ENCODE measurements at regions not wholly inside any gene's neighbourhood (a gene's known extent, or its start where the extent isn't known, plus 50 kb on each side); places are given as distances from the start of the nearest gene placed in this dataset.
"Not testable (repeated sequence)": the region's sequence is repeated elsewhere in the genome, so short reads cannot be mapped to it uniquely, and the experiment has no call there.

DNA sequence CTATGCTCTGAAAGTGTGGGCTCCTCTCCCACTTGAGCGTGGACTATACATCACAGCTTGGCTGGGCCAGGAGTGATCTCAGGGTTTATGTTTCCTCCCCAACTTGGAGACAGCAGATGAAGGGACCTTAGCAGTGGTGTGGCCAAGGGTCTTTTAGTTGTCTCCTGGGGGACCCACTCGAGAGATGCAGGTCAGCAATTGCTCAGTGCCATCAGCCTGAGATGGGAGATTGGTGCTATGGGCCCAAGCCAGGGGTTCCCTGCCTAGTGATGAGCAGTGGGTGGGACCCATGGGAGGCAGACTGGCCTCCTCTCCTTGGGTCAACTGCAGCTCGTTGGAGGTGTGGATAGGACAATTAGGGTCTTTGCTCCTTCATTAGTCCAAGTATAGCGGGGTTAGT lies 510.5 kb upstream of the FSHR start:
- no peak for FAIRE-seq

DNA sequence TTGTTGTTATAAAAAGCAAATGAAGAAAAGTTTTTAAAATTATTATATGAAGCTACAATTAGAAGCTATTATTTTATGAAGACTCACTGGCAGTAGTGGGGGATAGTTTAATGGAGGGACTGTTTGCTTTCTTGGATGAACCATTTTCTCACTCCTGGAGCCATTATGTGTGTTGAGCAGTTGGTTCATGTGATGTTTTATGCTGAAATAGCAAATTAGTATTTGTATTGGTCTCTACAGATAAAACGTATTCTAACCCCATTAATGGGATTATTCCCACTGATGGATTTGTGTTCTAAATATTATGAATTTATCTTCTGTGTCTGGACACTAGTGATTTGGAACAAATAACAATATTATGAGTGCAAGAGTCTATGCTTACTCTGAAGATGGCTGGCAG lies 507.5 kb upstream of the FSHR start:
- FAIRE-seq: no peak

DNA sequence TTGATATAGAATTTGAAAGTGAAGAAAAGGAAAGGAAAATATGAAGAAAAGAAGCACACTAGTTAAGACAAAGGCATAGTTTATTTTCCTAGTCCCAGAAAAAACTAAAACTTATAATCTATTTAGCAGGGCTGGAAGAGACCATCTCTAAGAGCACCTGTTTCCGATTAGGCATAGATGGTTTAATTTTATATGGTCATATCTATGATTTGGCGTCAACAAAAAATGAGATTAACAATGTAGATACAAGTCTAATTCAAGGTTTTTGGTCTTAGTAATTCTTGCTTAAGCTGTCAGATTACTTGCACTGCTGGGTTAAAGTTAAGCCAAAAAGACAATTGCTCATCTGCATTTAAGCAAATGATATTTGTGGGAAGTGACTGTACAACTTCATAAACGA lies 502.5 kb upstream of the FSHR start:
- FAIRE-seq: no peak

DNA sequence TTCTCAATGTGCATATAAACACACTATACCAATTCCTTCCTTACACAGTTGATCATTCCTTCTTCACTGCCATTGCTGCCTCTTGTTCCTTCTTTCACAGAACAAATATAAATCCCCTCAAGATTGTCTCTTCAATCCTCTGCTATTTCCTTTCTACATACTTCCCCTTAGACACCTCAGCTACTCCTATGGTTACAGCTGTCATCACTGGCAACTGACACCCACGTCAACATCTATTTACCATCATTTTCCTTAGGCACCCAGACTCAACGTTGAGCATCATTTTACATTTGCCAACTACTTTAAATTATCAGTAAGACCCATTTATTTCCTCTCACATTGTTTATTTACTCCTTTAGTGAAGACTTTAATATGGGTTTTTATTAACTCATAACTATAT lies 488.8 kb upstream of the FSHR start:
- no peak for FAIRE-seq

DNA sequence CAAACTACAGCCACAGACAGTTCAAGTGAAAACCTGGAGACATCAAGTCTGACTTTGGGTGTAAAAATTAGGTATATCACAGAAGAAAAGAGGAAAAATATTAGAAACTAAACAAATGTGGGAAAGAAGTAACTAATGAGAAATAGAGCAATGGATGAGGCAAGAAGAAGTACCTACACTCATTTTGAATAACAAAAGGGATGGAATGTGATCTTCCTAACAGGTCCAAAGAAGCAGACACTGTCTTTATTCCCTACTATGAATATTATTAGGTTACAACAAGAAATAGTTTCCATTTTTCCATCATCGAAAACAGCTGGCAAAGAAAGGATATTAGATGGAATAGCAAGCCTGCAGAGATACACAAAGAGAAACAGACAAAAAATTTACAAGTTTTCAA lies 486.3 kb upstream of the FSHR start:
- no peak for FAIRE-seq

DNA sequence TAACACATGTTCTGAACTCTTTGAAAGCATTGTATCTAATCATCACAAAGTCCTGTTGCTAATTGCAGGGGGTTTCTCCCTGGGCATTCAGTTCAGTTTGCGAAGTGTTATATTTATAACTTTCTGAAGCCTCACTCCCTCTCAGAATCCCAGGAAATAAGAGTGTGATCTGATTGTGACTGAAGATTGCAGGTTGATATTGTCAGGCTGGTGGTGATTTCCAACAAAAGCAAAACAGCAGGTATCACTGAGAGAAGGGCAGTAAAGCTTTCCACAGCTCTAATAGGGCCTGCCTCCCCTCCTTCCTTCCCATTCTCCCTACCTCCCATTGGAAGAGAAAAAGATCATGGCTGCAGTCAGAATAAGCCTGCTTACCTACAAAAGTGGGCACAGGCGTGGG lies 466.7 kb upstream of the FSHR start:
- FAIRE-seq: no peak

DNA sequence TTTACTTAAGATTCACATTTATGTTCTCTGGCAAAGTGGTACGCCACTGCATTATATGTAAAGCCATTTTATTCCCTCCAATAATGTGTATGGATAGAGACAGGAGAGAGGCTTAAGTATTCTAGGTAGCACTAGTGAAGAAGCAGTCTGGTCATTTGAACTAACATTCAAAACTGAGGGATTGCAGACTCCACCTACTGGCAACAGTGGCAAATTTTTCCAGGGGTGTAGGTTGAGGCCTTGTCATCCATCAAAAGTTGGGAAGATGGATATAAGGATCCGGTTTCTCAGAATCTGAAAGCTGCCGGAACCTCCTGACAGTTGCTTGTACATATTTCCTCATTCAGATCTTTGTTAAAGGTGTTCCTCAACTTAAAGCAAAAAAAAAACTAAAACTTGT lies 465.5 kb upstream of the FSHR start:
- FAIRE-seq: no peak

DNA sequence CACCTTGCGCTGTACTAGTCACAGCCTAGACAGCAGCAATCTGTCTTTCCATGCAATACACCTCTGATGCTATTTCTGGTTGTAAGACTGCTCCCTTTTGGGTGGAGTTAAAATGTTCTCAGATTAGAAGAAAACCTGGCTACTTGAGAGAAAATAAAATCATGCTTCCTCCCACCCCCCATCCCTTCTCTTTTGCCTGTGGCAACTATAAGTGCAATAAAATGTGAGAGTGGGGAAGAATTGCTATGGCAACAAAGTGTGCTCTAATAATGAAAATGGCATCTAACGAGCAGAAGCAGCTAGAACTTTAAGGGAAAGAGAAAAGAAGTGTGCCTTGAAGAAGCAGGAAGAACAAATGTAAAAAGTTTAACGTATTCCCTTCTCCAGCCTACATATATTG lies 464.2 kb upstream of the FSHR start:
- no peak for FAIRE-seq

DNA sequence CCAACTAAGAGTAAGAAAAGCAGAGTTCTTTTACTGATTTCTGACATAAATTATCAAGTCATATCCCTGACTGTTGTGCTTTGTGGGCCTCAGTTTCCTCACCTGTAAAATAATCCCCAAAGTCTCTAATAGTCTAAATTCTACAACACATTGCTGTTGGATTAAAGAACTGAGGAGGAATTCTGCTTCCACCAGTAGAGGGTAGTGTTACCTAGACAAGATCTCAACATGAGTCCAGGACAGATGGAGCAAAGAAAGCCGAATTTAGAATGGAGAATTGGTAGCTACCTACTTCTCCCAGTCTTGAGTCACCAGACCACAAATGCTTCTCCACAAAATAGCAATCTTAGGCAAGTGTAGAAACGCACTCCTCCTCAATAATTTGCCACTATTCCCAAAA lies 462.5 kb upstream of the FSHR start:
- FAIRE-seq: no peak

DNA sequence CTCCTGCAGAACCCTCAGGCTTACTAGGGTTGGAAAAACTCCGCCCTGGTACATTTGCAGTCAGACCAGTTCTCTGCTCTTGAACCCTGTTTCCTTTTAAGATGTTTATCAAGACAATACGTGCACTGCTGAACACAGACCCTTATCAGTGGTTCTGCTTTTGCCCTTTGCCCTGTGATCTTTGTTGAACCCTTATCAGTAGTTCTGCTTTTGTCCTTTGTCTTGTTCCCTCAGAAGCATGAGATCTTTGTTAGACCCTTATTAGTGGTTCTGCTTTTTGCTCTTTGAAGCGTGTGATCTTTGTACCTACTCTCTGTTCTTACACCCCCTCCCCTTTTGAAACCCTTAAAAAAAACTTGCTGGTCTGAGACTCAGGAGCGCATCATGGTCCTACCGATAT lies 457.5 kb upstream of the FSHR start:
- not testable (repeated sequence) for FAIRE-seq

DNA sequence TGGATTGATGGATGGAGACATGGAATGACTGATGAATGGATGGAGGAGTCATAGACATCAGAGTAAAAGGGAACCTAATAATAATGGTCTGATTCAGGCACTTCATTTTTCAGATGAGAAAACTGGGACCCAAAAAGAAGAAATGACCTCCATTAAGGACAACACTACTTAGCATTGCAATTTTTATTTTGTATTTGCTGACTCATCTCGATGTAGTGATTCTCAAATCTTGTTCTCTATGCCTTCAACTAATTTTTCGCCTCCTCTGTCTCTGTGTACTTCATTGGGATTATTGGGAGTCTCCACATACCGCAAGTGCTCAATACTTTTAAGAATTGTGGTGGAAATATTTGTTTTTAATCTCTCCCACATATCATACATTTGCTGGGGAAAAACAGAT lies 446.2 kb upstream of the FSHR start:
- no peak for FAIRE-seq

DNA sequence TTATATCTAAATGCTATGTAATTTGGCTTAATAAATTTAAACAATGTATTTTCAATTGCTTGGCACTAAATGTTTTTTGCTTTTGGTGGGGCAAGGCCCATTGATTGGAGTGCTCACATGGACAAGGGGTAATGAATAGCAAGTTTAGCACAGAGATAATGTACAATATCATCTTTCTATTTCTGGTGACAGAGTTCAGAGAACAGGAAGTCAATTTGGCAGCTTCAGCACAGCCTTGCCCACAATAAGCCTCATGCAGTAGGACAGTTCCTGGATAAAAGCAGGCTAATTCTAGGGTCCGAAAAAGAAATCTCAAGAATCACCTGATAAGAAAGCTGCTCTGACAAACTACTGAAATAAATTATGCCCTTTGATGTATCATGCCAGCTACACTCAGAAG lies 443.9 kb upstream of the FSHR start:
- FAIRE-seq: no peak

DNA sequence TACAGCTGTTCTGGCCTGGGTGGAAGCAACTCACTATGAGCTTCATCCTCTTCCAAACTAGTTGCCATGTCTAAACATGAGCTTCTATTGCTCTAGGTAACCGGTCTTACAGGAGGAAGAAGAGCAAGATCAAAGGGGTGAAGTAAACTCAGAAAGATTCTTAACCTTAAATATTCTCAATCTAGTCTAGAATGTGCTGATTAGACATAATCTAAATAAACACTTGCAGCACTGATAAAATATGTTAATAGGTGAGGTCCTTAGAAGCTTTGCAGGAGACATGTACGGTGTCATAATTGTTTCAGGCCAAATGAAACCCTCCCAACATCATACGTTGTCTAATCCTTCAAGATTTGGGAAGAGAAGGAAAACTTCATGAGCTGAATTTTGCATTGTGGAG lies 431.6 kb upstream of the FSHR start:
- FAIRE-seq: no peak

DNA sequence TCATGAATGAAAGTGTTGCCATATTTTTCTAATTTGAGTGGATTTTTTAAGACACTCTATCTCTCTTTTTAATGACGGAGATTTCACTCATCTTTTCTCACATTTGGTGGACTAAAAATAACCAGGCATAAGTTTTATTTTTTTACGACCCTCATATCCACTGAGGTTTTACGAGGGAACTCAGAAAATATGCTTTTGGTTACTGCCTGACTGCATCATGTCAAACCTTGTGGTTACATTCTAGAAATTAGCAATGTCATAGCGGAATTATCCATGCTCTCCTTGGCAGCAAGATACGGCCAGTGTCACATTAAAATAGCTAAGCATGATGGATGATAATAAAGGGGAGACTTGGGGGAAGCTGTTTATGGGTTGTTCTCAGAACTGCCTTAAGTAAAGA lies 428.6 kb upstream of the FSHR start:
- no peak for FAIRE-seq

DNA sequence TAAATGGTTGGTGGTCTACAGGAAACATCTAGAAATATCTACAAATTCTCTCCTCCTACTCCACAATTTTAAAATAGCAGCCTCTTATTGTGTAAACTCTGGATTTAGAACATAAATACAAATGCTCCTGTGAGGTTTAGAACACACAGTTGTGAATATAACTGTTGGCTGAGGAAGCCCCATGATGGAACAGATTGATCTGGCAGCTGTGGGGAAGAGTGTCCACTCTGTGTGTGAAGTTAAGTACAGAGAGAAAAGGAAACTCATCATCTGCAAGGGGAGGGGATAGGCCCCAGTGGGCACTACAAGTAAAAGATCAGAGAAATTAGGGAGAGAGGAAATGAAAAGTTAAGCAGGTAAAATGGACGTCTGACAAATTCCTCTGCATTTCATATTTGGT lies 422.7 kb upstream of the FSHR start:
- FAIRE-seq: no peak

DNA sequence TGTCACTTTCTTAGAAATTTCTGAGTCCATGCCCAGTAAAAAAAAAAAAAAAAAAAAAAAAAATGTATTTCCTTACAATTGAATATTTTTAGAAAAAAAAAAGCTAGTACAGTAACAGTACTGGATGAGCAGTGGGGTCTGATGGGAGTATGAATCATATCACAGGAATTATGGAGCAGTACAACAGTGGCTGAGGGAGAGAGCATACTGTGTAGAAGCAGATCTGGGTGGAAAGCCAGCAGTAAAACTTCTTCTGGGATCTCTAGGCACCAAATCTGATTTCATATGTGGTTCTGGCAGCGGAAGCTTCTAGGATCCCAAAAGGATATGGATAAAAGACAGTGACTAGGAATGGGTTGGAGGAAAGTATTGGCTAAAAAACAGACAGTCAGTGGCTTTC lies 414.9 kb upstream of the FSHR start:
- FAIRE-seq: no peak

DNA sequence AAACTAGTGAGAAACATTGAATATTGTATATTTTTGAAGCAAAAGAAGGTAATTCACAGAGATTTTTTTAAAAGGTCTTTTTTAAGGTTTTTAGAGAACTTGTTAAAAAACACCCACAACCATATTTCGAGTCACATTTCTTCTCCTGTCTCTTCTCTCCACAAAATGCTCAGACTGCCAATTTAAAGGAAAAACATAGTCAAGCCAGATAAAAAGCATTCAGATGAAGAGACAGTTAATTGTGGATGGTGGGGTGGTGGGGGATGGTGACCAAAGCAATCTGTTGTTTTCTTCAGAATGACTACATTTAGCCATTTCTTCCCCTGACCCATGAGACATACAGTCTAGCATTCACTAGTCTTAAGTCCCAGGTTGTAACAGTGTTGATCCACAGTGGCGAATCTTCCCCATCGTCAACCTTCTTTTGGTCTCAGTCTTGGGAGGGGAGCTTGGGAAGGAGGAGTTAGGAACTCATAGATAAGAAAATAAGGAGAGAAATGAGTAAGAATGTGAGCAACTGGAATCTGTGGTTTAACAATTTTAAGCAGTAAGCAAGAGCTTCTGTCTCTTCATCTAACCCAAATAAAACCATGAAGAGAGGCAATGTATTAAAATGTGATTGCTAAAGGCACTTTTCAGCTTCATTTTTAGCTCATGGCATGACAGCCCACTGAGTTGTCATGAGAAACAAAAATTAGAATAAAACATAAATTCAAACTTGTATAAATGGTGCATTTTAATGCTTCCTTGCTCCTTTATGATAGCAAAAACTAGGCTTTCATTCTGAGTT lies 413.7 kb upstream of the FSHR start:
- no peak for FAIRE-seq

DNA sequence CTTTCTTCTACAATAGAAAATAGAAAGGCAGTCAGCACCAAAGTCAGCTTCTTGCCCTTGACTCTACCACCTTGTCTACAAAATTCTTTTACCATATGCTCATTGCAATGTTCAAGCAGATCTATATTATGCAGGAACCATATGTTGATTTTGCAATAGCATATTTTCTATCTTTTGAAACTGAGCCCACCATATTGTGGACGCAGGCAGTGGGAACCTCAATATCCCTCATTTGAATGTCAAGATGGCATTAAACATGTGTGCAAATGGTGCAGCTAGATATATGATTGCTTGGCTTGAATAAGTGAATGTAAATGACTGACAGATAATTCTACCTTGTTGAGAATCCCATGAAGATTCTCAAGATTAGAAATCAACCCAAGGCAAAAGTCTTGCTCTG lies 412.7 kb upstream of the FSHR start:
- no peak for FAIRE-seq

DNA sequence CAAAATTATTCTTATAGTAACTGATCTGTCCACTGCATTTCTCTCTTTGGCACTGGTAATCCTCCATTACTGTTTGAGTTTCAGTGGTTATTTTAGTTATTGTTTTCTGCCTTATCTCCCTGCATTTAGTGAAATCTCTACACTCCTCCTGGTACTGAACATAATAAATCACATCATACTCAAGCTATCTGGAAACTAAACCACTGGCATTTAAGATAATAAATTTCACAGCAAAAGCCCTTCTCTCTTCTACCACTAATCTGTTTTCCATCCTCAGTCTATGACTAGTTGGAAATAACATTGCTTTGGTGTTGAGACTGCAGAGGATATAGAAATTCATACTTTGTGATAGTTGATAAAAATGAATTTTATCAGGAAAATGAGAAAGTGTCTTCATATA lies 399.3 kb upstream of the FSHR start:
- no peak for FAIRE-seq

DNA sequence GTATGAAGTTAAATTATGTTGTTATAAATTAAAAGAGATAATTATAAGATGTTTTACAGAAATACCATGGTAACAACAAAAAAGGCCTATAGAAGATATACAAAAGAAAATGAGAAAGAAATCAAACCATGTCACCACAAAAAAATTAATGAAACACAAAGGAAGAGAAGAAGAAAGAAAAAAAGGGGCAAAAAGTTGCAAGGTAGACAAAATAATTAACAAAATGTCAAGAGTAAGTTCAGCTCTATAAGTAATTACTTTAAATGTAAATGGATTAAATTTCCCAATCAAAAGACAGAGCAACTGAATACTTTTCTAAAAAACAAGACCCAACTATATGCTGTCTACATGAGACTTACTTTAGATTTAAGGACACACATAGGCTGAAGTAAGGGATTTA lies 378.4 kb upstream of the FSHR start:
- FAIRE-seq: no peak

DNA sequence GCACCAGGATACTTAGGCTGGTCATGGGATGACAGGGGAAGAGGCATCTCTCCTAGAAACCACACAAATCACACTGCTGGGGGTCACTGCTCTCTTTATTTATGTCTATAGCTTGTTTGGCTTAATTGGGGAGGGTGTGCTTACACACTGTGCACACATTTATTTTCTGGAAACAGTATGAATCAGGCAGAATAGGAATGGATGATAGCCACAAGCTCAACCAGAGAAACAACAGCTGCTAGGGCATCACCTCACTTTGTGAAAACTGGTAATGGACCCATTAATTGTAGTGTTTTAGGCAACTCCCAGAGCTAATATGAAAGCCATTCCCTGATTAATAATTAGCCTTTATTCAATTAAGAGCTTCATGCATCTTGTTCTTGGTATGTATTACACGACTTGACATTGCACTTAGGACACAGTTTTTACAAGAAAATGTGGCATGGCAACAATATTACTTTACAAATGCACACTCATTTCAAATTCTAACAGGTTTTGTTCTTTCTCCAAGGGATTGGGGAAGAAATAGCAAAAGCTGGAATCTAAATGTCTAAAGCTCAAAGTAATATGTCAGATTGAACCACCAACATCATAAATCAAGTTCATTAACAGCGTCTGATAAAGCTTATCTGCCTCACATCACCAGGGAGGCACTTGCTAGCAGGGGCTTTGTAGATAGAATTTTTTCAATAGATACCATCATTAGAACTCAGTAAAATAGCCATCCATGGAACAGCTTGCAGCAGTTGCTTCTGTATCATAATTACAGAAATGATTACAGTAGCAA lies 361.9 kb upstream of the FSHR start:
- no peak for FAIRE-seq

DNA sequence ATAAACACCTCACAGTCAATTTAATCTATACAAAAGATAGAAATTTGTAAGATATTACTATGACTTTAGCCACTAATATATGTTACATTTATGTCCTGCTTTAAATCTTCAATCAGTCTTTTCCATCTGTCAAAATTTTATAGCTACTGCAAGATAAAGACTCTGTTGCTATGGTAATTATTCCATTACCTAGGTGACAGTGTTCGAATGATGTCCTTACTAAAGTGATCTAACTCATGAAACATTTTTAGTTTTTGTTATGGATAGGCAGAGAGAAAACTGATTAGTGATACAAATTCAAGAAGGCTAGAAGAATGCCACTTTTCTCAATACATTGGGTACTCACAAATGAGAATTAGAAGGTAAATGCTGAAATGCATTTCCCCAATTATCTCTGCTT lies 359.9 kb upstream of the FSHR start:
- no peak for FAIRE-seq

DNA sequence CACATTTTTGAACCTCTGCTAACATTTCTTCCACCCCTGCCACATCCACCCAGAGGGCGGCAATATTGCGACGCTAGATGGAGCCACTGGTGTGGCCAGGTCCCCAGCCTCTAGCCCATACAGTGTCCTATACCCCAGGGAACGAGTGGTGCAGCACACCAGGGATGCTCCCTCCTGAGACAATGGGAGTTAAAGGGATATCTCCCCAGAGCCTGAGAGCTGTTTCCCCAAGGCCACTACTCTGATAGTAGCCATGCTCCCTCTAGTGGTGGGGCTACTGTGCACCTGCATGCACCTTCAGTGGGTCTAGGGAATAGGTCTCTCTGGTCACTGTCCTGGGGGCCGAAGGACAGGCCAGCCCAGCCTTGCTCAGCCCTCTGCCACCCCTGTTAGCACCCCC lies 336.4 kb upstream of the FSHR start:
- no peak for FAIRE-seq

DNA sequence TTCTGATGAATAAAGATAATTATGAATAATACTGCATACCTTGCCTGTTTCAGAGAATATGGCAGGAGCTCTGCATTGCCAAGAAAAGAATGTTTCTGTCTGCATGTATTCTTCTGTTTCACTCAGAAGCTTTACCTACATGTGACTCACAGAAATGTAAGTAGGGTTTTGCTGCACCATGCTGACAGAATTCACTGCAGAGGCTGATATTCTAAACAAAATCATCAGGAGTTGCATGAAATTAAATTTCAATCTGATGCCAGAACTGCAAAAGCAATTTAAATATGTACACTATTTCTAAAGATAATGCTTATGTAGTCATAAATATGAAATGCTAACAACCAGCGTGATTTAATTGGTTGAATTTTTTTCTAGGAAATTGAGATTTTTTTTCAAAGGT lies 332.8 kb upstream of the FSHR start:
- FAIRE-seq: no peak

DNA sequence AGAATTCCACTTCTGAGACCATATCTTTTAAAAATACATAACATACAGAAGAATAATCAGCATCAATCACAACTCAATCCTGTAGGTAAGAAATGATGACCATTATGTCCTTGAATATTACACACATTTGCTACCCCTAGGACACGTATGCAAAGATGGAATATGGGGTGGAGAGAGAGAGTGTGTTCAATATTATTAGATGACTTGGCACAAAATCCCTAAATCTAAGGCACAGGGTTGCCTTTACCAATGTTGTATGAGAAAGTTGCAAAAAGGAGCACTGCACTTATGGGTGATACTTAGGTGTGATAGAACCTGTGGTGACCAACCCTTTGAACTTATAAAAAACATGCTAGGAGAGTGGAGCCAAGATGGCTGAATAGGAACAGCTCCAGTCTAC lies 326.2 kb upstream of the FSHR start:
- no peak for FAIRE-seq
